ENCODE measurements at regions not wholly inside any gene's neighbourhood (a gene's known extent, or its start where the extent isn't known, plus 50 kb on each side); places are given as distances from the start of the nearest gene placed in this dataset.

GRCh38 chr12:93018610-93019009 lies 89.5 kb upstream of the EEA1 start:
- Histone ChIP-seq H3K4me2 (ENCODE audit: low read length) (no peak overlapping the region), H3K9me2 (ENCODE audit: insufficient read depth) (no peaks in the 10 kb centered on the region), H2AFZ (ENCODE audit: low read depth, low read length, poor library complexity, severe bottlenecking) (no peak overlapping the region), H3K9ac (ENCODE audit: low read length) (no peak overlapping the region), H3K36me3 (ENCODE audit: control insufficient read depth in 1 of 2, insufficient read depth in 2 of 2, low read length in 2 of 2) (no peaks in the 10 kb centered on the region), H3K79me2 (ENCODE audit: insufficient read depth, low read length) (no peaks in the 10 kb centered on the region), H3K4me3 (replicated peaks in 1 of 2; ENCODE audit: low read depth in 1 of 2, low read length in 2 of 2) (no peak overlapping the region), H3K27me3 (ENCODE audit: insufficient read depth, low read length) (no peaks in the 10 kb centered on the region), H3K27ac (ENCODE audit: low read depth, low read length) (no peak overlapping the region), H4K20me1 (ENCODE audit: insufficient read depth) (no peaks in the 10 kb centered on the region), H3K9me3 (ENCODE audit: control insufficient read depth in 1 of 2, insufficient read depth in 1 of 2, low read depth in 1 of 2, low read length in 2 of 2) (no peaks in the 10 kb centered on the region), H3K4me1 (ENCODE audit: control insufficient read depth in 1 of 2, insufficient read depth in 2 of 2, low read length in 2 of 2) (peaks cover 0 to 11% of the 10 kb centered on the region in 2 experiments; a peak in 3 of 4 replicates)
- ChIA-PET CTCF (no interaction called here), POLR2A (no interaction called here), RAD21 (ENCODE audit: low non-redundant PET in 1 of 2, low total read pairs in 2 of 2, uncharacterized antibody in 2 of 2, unreplicated experiment in 2 of 2) (no interaction called here)
- ATAC-seq = no peak
- intact Hi-C loops (cut with micrococcal nuclease) = no loop called here
- TF ChIP-seq FOSL1 (IDR thresholded peaks at IDR 0.05; ENCODE audit: low read depth) (no peak), ELF1 (IDR thresholded peaks at IDR 0.05; ENCODE audit: borderline replicate concordance, low read depth) (no peak), CBX3 (IDR thresholded peaks at IDR 0.05; ENCODE audit: low read depth) (no peak), REST (IDR thresholded peaks at IDR 0.05; ENCODE audit: low read depth) (no peak), ZBTB33 (IDR thresholded peaks at IDR 0.05; ENCODE audit: extremely low read depth, insufficient replicate concordance, low read length) (no peak), ATF3 (IDR thresholded peaks at IDR 0.05) (no peak), MAX (IDR thresholded peaks at IDR 0.05) (no peak), EZH2 (IDR thresholded peaks at IDR 0.05) (no peak), CEBPB (IDR thresholded peaks at IDR 0.05; ENCODE audit: low read depth) (no peak), POLR2A (IDR thresholded peaks at IDR 0.05; ENCODE audit: borderline replicate concordance, extremely low read depth, insufficient read depth, insufficient read length) (no peak), YY1 (IDR thresholded peaks at IDR 0.05; ENCODE audit: extremely low read depth, insufficient replicate concordance, low read depth, low read length) (no peak), EGR1 (IDR thresholded peaks at IDR 0.05; ENCODE audit: low read depth) (no peak), JUND (IDR thresholded peaks at IDR 0.05) (no peak), TCF7L2 (IDR thresholded peaks at IDR 0.05; ENCODE audit: borderline replicate concordance, extremely low read depth, insufficient read depth, insufficient read length) (no peak), POLR2AphosphoS5 (IDR thresholded peaks at IDR 0.05; ENCODE audit: low read depth, low read length) (no peak), EZH2phosphoT487 (IDR thresholded peaks at IDR 0.05; ENCODE audit: borderline replicate concordance) (no peak), ZNF274 (IDR thresholded peaks at IDR 0.05; ENCODE audit: low read depth, low read length) (no peak), ZFX (IDR thresholded peaks at IDR 0.05) (no peak)
- BruUV-seq (replicated peaks) = no TSS peak
- no peak for DNase-seq (ENCODE audit: low read depth, low spot score)
